Endodermal cell (in vitro differentiated cells): ENCODE measurements at regions not wholly inside any gene's neighbourhood (a gene's known extent, or its start where the extent isn't known, plus 50 kb on each side); places are given as distances from the start of the nearest gene placed in this dataset.
A peak's percentile ranks its signal among the peaks of the same experiment; 100 is the strongest.

Source experiments
- DNase-seq: peaks from one replicate; pipeline ENCODE4 v3.0.0-alpha.2; 2017
- H3K27ac ChIP-seq: 2 replicates; pipeline ENCODE4 v1.5.1; 2013; ENCODE audit warnings: mild to moderate bottlenecking, low read depth, low read length, moderate library complexity
- H3K27me3 ChIP-seq: 2 replicates; pipeline ENCODE4 v1.6.1; 2013; ENCODE audit warnings: mild to moderate bottlenecking, low read length, moderate library complexity; ENCODE audit not compliant: insufficient read depth, control insufficient read depth, poor library complexity, severe bottlenecking
- H3K36me3 ChIP-seq: 2 replicates; pipeline ENCODE4 v1.7.0; 2013; ENCODE audit warnings: mild to moderate bottlenecking, low read length, moderate library complexity; ENCODE audit not compliant: control insufficient read depth, insufficient read depth
- H3K4me1 ChIP-seq: one replicate; pipeline ENCODE4 v1.7.0; 2013; ENCODE audit warnings: low read length; ENCODE audit not compliant: control insufficient read depth, insufficient read depth
- H3K4me3 ChIP-seq: 2 replicates; pipeline ENCODE4 v1.5.1; 2013; ENCODE audit warnings: mild to moderate bottlenecking, low read length, moderate library complexity
- H3K9ac ChIP-seq: 2 replicates; pipeline ENCODE4 v1.6.1; 2013; ENCODE audit warnings: mild to moderate bottlenecking, low read length, moderate library complexity; ENCODE audit not compliant: poor library complexity, severe bottlenecking; ENCODE audit errors: extremely low read depth
- H3K9me3 ChIP-seq: 2 replicates; pipeline ENCODE4 v1.6.1; 2013; ENCODE audit warnings: mild to moderate bottlenecking, low read length, moderate library complexity; ENCODE audit not compliant: control insufficient read depth
- H3K27ac Mint-ChIP-seq: 2 replicates; pipeline ENCODE4 v1.8.0; 2020; ENCODE audit warnings: mixed read lengths
- H3K27me3 Mint-ChIP-seq: 2 replicates; pipeline ENCODE4 v1.8.0; 2021; ENCODE audit warnings: mild to moderate bottlenecking, mixed read lengths; ENCODE audit not compliant: insufficient read depth
- H3K36me3 Mint-ChIP-seq: 2 replicates; pipeline ENCODE4 v1.8.0; 2020; ENCODE audit warnings: low read depth, mixed read lengths
- H3K4me1 Mint-ChIP-seq: 2 replicates; pipeline ENCODE4 v1.8.0; 2020; ENCODE audit warnings: mixed read lengths
- H3K4me3 Mint-ChIP-seq: 2 replicates; pipeline ENCODE4 v1.8.0; 2020; ENCODE audit warnings: mild to moderate bottlenecking, moderate library complexity, mixed read lengths
- H3K9me3 Mint-ChIP-seq: 2 replicates; pipeline ENCODE4 v1.8.0; 2020; ENCODE audit warnings: mild to moderate bottlenecking, mixed read lengths
- WGBS, 2 experiments: methylation state at CpG; one replicate each; pipeline versions ENCODE4 v1.1.5 to v1.1.7; 2013; ENCODE audit warnings: missing lambda C conversion rate in 2 of 2, mixed read lengths in 1 of 2; ENCODE audit not compliant: insufficient coverage in 1 of 2, insufficient read length in 1 of 2; 5-methylcytosine and 5-hydroxymethylcytosine counted together
- TF ChIP-seq, protein P1 (sequence below): fragments of 200-600 bp; sonication (generic); conservative IDR thresholded peaks from 2 replicates; pipeline ENCODE4 v1.5.0; 2021; ENCODE audit warnings: antibody characterized with exemption, mild to moderate bottlenecking

DNA sequence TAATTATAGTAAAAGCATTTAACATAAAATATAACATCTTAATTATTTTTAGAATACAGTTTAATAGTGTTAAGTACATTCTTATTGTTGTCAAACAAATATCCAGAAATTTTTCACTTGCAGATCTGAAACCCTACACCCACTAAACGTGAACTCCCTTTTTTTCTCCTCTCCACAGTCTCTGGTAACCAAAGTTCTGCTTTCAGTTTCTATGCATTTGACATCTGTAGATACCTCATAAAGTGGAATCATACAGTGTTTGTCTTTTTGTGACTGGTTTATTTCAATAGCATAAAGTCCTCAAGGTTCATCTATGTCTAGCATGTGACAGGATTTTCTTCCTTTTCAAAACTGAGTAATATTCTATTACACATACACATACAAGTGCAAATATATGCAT is 286.3 kb downstream of the BTBD3 start:
- Histone ChIP-seq H3K9me3 (no peaks in the 10 kb centered on the region), H3K27me3 (no peaks in the 10 kb centered on the region), H3K4me1 (no peaks in the 10 kb centered on the region), H3K4me3 (no peak overlapping the region), H3K27ac (no peak overlapping the region), H3K36me3 (no peaks in the 10 kb centered on the region), H3K9ac (no peak overlapping the region)
- Mint-ChIP-seq H3K4me3 (no peak overlapping the region), H3K27ac (no peak overlapping the region), H3K27me3 (no peaks in the 10 kb centered on the region), H3K36me3 (no peaks in the 10 kb centered on the region), H3K9me3 (peaks cover 9% of the 10 kb centered on the region), H3K4me1 (no peaks in the 10 kb centered on the region)
- 88 to 94% methylated on average over 1 of the region's 1 CpG for WGBS, 2 experiments
- TF ChIP-seq, protein P1, sequence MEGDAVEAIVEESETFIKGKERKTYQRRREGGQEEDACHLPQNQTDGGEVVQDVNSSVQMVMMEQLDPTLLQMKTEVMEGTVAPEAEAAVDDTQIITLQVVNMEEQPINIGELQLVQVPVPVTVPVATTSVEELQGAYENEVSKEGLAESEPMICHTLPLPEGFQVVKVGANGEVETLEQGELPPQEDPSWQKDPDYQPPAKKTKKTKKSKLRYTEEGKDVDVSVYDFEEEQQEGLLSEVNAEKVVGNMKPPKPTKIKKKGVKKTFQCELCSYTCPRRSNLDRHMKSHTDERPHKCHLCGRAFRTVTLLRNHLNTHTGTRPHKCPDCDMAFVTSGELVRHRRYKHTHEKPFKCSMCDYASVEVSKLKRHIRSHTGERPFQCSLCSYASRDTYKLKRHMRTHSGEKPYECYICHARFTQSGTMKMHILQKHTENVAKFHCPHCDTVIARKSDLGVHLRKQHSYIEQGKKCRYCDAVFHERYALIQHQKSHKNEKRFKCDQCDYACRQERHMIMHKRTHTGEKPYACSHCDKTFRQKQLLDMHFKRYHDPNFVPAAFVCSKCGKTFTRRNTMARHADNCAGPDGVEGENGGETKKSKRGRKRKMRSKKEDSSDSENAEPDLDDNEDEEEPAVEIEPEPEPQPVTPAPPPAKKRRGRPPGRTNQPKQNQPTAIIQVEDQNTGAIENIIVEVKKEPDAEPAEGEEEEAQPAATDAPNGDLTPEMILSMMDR: no peak
- no peak for DNase-seq

DNA sequence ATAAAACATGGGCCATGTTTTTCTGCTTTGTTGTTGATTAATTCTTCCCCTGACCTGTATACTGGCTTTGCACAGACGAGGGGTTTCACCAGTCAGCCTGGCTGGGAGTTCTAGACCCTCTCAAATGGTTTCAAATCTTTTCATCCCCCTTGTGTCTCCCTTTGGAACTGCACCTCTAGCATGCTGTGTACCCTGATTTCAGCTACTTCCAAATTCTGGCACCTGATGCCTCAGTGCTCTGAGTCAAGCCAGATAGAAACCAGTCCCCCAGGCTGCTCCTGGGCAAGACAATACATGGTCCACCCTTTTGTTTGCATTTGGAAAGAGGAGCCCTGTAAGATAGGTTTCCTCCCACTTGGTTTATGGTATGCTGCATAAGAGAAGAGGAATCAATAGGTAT is 290.2 kb downstream of the BTBD3 start:
- TF ChIP-seq, protein P1: peak; percentile 80
- no peaks in the 10 kb centered on the region for H3K27me3 ChIP-seq
- H3K9ac ChIP-seq: no peak overlapping the region
- H3K27ac ChIP-seq: no peak overlapping the region
- Mint-ChIP-seq H3K9me3 (peaks cover 9% of the 10 kb centered on the region), H3K4me1 (no peaks in the 10 kb centered on the region), H3K27ac (no peak overlapping the region), H3K27me3 (no peaks in the 10 kb centered on the region), H3K4me3 (no peak overlapping the region), H3K36me3 (no peaks in the 10 kb centered on the region)
- no peaks in the 10 kb centered on the region for H3K4me1 ChIP-seq
- no peak overlapping the region for H3K4me3 ChIP-seq
- no peaks in the 10 kb centered on the region for H3K36me3 ChIP-seq
- DNase-seq: peak; percentile 85
- 33 to 48% methylated on average over 1 of the region's 1 CpG for WGBS, 2 experiments
- H3K9me3 ChIP-seq: no peaks in the 10 kb centered on the region

DNA sequence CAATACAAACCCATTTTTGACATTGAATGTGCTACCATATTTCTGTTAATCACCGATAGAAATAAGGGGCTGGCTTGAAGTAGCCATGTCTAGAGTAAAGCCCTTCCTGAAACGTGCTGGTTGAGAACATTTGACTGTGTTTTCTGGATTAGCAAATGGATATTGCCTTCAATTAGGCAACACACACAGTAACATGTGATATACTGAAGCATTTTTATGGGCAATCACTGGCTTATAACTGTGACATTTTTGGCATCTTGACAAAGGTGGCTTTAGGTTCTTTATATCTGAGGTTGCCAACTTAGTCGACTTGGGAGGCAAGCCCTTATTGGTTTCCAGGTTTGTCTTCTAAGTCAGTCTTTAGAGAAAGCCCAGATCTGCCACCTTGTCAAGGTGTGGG is 292.9 kb downstream of the BTBD3 start:
- Mint-ChIP-seq H3K9me3 (peaks cover 7% of the 10 kb centered on the region), H3K36me3 (no peaks in the 10 kb centered on the region), H3K4me3 (no peak overlapping the region), H3K4me1 (no peaks in the 10 kb centered on the region), H3K27ac (no peak overlapping the region), H3K27me3 (no peaks in the 10 kb centered on the region)
- Histone ChIP-seq H3K4me1 (no peaks in the 10 kb centered on the region), H3K27me3 (no peaks in the 10 kb centered on the region), H3K4me3 (no peak overlapping the region), H3K36me3 (no peaks in the 10 kb centered on the region), H3K9me3 (no peaks in the 10 kb centered on the region), H3K27ac (no peak overlapping the region), H3K9ac (no peak overlapping the region)
- TF ChIP-seq, protein P1: no peak
- 94 to 95% methylated on average over 2 to 3 of the region's 3 CpGs for WGBS, 2 experiments
- DNase-seq: no peak
